ENCODE measurements at regions not wholly inside any gene's neighbourhood (a gene's known extent, or its start where the extent isn't known, plus 50 kb on each side); places are given as distances from the start of the nearest gene placed in this dataset.

DNA sequence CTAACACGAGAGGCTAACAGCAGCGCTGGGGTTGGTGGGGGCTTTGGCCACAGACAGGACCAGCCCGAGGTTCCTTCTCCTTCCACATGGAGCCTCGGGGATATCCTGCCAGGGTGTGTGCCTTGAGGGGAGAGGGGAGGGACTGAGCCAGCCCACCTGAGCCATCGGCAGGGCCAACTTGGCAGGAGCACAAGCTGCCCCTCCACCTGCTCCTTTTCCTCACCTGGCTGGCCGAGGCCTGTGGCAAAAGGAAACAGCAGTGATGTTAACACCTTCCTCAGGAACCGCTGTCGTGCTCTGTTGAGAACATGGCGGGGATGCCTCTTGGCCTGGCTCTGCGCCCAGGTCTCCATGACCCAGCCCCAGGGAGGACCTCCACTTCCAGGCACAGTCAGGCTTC, 255.1 kb upstream of the PPP2R2D start:
- intact Hi-C loops (cut with DNase I), result no loop called here

DNA sequence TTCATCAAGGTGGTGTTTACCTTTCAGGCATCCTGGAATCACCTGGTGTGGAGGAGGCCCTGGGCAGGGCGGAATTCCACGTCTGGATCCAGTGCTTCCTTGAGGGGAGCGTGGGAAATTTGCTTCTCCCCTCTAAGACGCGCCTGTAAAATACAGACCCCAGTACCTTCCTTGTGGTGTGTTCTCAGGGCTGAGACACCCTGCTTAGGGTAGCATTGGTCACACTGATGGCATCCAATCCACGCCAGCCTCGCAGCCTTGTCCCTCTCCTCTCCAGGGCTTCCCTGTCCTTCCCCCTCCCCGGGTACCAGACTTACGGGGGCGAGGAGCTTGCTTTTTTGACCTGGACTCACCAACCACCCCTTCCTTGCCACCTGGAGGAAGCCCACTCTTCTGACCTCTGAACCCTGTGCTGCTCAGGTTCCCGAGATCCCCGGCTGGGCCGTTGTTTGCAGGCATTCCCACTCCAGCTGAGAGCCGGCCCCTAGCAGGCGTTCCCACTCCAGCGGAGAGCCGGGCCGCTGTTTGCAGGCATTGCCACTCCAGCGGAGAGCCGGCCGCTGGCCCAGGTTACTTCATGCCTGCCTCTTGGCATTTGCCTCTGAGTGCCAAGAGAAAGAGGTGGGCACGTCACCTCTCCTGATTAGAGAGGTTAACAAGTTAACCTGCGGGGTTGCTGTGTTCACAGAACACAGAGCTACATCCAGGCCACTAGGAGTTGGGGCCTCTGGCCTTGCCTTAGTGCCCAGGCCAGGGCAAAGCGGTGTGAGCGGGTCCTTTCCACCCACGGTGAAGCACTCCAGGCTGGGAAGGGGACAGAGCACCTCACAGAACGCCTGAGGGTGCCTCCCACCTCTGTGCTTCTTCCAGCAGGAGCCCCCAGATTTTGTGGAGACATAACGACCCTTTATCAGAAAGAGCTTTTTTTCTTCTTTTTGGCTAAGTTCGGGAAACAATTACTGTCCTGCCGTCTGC, 254.0 kb upstream of the PPP2R2D start:
- no peaks in the 10 kb centered on the region for H3K4me1 ChIP-seq
- H3K27me3 ChIP-seq, result peaks cover 0 to 44% (median 0%) of the 10 kb centered on the region in 4 donors
- 80% methylated on average over 29 of the region's 30 CpGs for WGBS
- H3K27ac ChIP-seq (replicated peaks in 1 of 4), result no peak overlapping the region
- H3K4me3 ChIP-seq, result no peak overlapping the region
- no peaks in the 10 kb centered on the region for H3K36me3 ChIP-seq
- peak; percentile 57 for DNase-seq (ENCODE audit: extremely low spot score)
- no peaks in the 10 kb centered on the region for H3K9me3 ChIP-seq
- no peak for TF ChIP-seq EP300 (IDR thresholded peaks at IDR 0.05)
- TF ChIP-seq POLR2A (IDR thresholded peaks at IDR 0.05; ENCODE audit: low read depth), result no peak
- TF ChIP-seq, protein P1, sequence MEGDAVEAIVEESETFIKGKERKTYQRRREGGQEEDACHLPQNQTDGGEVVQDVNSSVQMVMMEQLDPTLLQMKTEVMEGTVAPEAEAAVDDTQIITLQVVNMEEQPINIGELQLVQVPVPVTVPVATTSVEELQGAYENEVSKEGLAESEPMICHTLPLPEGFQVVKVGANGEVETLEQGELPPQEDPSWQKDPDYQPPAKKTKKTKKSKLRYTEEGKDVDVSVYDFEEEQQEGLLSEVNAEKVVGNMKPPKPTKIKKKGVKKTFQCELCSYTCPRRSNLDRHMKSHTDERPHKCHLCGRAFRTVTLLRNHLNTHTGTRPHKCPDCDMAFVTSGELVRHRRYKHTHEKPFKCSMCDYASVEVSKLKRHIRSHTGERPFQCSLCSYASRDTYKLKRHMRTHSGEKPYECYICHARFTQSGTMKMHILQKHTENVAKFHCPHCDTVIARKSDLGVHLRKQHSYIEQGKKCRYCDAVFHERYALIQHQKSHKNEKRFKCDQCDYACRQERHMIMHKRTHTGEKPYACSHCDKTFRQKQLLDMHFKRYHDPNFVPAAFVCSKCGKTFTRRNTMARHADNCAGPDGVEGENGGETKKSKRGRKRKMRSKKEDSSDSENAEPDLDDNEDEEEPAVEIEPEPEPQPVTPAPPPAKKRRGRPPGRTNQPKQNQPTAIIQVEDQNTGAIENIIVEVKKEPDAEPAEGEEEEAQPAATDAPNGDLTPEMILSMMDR (IDR thresholded peaks at IDR 0.05), result no peak
- intact Hi-C loops (cut with DNase I), result no loop called here

More for the DNA sequence above, 255.1 kb upstream of the PPP2R2D start:
- Histone ChIP-seq H3K27ac (replicated peaks in 1 of 4) (no peak overlapping the region), H3K27me3 (peaks cover 0 to 33% (median 0%) of the 10 kb centered on the region in 4 donors), H3K4me3 (no peak overlapping the region), H3K36me3 (no peaks in the 10 kb centered on the region), H3K9me3 (peaks cover 0 to 5% (median 2%) of the 10 kb centered on the region in 4 donors), H3K4me1 (no peaks in the 10 kb centered on the region)
- 83% methylated on average over 8 of the region's 10 CpGs for WGBS
- TF ChIP-seq, protein P1 (IDR thresholded peaks at IDR 0.05), result no peak
- TF ChIP-seq POLR2AphosphoS5 (IDR thresholded peaks at IDR 0.05) (no peak), EP300 (IDR thresholded peaks at IDR 0.05) (no peak), POLR2A (IDR thresholded peaks at IDR 0.05; ENCODE audit: low read depth) (no peak)
- no peak for DNase-seq (ENCODE audit: extremely low spot score)

DNA sequence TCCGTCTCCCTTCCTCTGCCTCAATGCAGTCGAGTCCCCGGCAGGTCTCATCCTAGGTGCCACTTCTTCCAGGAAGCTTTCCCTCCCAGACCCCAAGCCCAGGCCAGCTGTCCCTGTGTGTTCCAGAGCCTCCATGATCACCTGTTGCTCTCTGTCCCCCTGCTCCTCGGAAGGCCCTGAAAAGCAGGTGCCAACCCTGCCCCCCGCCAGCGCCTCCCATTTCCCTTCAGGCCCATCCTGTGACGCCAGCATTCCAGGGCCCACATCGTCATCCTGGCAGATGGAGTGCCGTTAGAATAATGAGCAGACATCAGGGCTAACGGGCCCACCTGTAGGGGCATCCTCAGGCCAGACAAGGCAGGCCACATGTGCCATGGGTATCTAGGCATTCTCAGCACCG, 253.0 kb upstream of the PPP2R2D start:
- peak; percentile 88 for DNase-seq (ENCODE audit: extremely low spot score)
- H3K27me3 ChIP-seq, result peaks cover 0 to 53% (median 0%) of the 10 kb centered on the region in 4 donors
- WGBS, result 78% methylated on average over 9 of the region's 11 CpGs

DNA sequence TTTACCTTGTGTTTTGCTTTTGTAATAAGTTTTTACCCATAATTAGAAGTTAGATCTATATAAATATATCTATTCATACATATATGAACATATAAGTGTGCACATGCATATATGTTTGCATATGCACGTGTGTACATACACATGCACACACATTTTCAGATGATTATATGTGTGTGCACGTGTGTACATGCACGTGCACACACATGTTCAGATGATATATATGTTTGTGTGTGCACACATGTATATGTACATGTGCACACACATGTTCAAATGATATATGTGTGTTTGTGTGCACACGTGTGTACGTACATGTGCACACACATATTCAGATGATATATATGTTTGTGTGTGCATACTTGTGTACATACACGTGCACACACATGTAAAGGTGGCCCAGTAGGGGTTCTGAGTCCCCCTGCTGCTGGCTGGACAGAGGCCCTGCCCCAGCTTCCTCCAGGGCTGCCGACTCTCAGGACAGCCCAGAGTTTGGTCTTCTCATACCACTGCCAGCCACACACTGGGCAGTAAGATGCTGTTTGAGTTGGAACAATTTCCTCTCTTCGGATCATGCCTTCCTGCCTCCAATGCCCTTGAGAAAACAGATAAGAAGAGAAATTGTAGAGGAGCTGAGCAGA, 252.3 kb upstream of the PPP2R2D start:
- no peaks in the 10 kb centered on the region for H3K4me1 ChIP-seq
- peaks cover 0 to 61% (median 0%) of the 10 kb centered on the region in 4 donors for H3K27me3 ChIP-seq
- WGBS, result 68% methylated on average over 8 of the region's 8 CpGs
- no peaks in the 10 kb centered on the region for H3K36me3 ChIP-seq
- no peak overlapping the region for H3K27ac ChIP-seq (replicated peaks in 1 of 4)
- TF ChIP-seq POLR2A (IDR thresholded peaks at IDR 0.05; ENCODE audit: low read depth) (no peak), EP300 (IDR thresholded peaks at IDR 0.05) (no peak)
- TF ChIP-seq, protein P1 (IDR thresholded peaks at IDR 0.05), result no peak
- no peaks in the 10 kb centered on the region for H3K9me3 ChIP-seq
- peak; percentile 55 for DNase-seq (ENCODE audit: extremely low spot score)
- no peak overlapping the region for H3K4me3 ChIP-seq
- intact Hi-C loops (cut with DNase I), result no loop called here

More for the DNA sequence above, 253.0 kb upstream of the PPP2R2D start:
- intact Hi-C loops (cut with DNase I), result no loop called here
- no peak for TF ChIP-seq POLR2AphosphoS5 (IDR thresholded peaks at IDR 0.05)
- TF ChIP-seq, protein P1 (IDR thresholded peaks at IDR 0.05), result no peak
- no peak for TF ChIP-seq EP300 (IDR thresholded peaks at IDR 0.05)
- TF ChIP-seq POLR2A (IDR thresholded peaks at IDR 0.05; ENCODE audit: low read depth), result no peak
- Histone ChIP-seq H3K4me1 (no peaks in the 10 kb centered on the region), H3K4me3 (no peak overlapping the region), H3K9me3 (no peaks in the 10 kb centered on the region), H3K27ac (replicated peaks in 1 of 4) (no peak overlapping the region), H3K36me3 (no peaks in the 10 kb centered on the region)
